Testis (tissue), 2 donors: ENCODE measurements at regions not wholly inside any gene's neighbourhood (a gene's known extent, or its start where the extent isn't known, plus 50 kb on each side); places are given as distances from the start of the nearest gene placed in this dataset.

Source experiments
- DNase-seq: peaks from one replicate; pipeline ENCODE4 v3.0.0-alpha.2; 2019
- H3K27ac ChIP-seq, 2 donors: fragments of 200-600 bp; sonication (generic); one replicate each; pipeline ENCODE4 v1.5.1; 2019
- H3K27me3 ChIP-seq: fragments of 200-600 bp; sonication (generic); one replicate; pipeline ENCODE4 v1.5.1; 2019
- H3K36me3 ChIP-seq: fragments of 200-600 bp; sonication (generic); one replicate; pipeline ENCODE4 v1.5.1; 2017; ENCODE audit warnings: low read depth; ENCODE audit errors: missing control alignments
- H3K4me1 ChIP-seq: fragments of 200-600 bp; sonication (generic); one replicate; pipeline ENCODE4 v1.5.1; 2019
- H3K4me3 ChIP-seq, 2 donors: fragments of 200-600 bp; sonication (generic); one replicate each; pipeline ENCODE4 v1.5.1; 2017 to 2019
- H3K9me3 ChIP-seq: fragments of 200-600 bp; sonication (generic); one replicate; pipeline ENCODE4 v1.5.1; 2017
- POLR2A ChIP-seq: fragments of 450-650 bp; IDR thresholded peaks from one replicate; pipeline ENCODE4 v1.6.1; 2017; ENCODE audit warnings: antibody characterized with exemption, mild to moderate bottlenecking, moderate library complexity
- WGBS, 2 donors: methylation state at CpG; one replicate each; pipeline ENCODE4 v1.1.5; 2018; 5-methylcytosine and 5-hydroxymethylcytosine counted together
- intact Hi-C: fragments of 100-400 bp; cut with DNase I; formaldehyde crosslinking; loops from one replicate; pipeline ENCODE4 v1.15.1; 2023; ENCODE audit warnings: low total_unique reads
- TF ChIP-seq, protein P1 (sequence below), 3 experiments: fragments of 450-650 bp in 2 of 3; fragments of 200-600 bp in 1 of 3; sonication (generic) in 1 of 3; IDR thresholded peaks; one replicate each; pipeline ENCODE4 v1.5.1; 2016 to 2019; ENCODE audit warnings: antibody characterized with exemption in 3 of 3, mild to moderate bottlenecking in 2 of 3, moderate library complexity in 1 of 3

DNA sequence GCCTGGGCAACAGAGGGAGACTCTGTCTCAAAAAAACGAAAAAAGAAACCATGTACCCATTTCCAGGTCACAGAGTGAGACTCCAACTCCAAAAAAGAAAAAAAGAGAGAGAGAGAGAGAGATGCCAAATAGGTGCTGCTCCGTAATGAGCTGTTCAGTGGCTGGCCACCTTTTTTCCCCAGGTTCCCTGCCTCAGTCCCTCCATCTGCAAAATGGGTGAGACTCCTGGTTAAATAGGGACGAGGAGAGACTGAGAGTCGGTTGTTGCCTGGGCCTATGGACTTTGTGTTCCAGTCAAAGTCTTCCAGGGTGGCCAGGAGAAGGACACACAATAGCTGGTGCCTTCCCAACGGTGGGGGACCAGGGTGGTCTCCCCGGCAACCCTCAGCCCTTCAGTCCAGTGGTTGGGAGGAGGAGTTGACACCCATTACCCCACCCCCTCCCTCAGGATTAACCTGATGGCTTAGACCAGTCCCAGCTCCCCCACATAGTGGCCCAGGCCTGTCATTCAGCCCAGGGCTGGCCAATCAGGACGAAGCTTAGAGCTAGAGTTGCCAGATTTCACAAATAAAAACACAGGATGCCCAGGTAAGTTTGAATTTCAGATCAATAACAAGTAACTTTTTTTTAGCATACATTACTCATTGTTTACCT, 258.2 kb downstream of the PARN start:
- Histone ChIP-seq H3K36me3 (no peaks in the 10 kb centered on the region), H3K4me3 (no peak overlapping the region), H3K4me1 (no peaks in the 10 kb centered on the region), H3K9me3 (no peaks in the 10 kb centered on the region), H3K27me3 (no peaks in the 10 kb centered on the region), H3K27ac (no peak overlapping the region)
- intact Hi-C loops = no loop called here
- WGBS, 2 donors = 61 to 70% methylated on average over 5 to 7 of the region's 7 CpGs
- TF ChIP-seq POLR2A = no peak
- TF ChIP-seq, protein P1, sequence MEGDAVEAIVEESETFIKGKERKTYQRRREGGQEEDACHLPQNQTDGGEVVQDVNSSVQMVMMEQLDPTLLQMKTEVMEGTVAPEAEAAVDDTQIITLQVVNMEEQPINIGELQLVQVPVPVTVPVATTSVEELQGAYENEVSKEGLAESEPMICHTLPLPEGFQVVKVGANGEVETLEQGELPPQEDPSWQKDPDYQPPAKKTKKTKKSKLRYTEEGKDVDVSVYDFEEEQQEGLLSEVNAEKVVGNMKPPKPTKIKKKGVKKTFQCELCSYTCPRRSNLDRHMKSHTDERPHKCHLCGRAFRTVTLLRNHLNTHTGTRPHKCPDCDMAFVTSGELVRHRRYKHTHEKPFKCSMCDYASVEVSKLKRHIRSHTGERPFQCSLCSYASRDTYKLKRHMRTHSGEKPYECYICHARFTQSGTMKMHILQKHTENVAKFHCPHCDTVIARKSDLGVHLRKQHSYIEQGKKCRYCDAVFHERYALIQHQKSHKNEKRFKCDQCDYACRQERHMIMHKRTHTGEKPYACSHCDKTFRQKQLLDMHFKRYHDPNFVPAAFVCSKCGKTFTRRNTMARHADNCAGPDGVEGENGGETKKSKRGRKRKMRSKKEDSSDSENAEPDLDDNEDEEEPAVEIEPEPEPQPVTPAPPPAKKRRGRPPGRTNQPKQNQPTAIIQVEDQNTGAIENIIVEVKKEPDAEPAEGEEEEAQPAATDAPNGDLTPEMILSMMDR (IDR thresholded peaks at IDR 0.05) = no peak
- no peak for DNase-seq

DNA sequence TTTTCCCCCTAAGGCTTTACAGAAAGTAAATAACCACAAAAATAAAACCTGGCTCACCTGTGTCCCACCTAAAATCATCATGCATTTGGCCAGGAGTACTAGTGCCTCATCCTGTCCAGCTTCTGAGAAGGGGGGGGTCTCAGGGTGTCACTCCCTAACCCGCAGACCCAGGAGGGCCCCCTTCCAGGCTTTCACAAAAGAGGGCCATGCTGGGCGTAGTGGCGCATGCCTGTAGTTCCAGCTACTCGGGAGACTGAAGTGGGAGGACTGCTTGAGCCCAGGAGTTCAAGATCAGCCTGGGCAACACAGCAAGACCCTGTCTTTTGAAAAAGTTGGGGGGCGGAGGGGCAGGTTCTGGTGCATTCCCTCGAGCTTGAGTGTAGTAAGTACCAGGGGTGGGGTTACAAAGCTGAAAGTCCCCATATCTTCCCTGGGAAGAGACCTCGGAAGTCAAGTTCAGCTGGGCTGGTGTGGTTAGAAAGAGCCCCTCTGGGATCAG, 259.3 kb downstream of the PARN start:
- TF ChIP-seq POLR2A = no peak
- TF ChIP-seq, protein P1 (IDR thresholded peaks at IDR 0.05) = no peak
- H3K9me3 ChIP-seq = no peaks in the 10 kb centered on the region
- no peak for DNase-seq
- H3K4me3 ChIP-seq = no peak overlapping the region
- no peaks in the 10 kb centered on the region for H3K36me3 ChIP-seq
- intact Hi-C loops = no loop called here
- H3K4me1 ChIP-seq = no peaks in the 10 kb centered on the region
- 63 to 67% methylated on average over 3 to 7 of the region's 7 CpGs for WGBS, 2 donors
- H3K27ac ChIP-seq = no peak overlapping the region
- H3K27me3 ChIP-seq = no peaks in the 10 kb centered on the region

DNA sequence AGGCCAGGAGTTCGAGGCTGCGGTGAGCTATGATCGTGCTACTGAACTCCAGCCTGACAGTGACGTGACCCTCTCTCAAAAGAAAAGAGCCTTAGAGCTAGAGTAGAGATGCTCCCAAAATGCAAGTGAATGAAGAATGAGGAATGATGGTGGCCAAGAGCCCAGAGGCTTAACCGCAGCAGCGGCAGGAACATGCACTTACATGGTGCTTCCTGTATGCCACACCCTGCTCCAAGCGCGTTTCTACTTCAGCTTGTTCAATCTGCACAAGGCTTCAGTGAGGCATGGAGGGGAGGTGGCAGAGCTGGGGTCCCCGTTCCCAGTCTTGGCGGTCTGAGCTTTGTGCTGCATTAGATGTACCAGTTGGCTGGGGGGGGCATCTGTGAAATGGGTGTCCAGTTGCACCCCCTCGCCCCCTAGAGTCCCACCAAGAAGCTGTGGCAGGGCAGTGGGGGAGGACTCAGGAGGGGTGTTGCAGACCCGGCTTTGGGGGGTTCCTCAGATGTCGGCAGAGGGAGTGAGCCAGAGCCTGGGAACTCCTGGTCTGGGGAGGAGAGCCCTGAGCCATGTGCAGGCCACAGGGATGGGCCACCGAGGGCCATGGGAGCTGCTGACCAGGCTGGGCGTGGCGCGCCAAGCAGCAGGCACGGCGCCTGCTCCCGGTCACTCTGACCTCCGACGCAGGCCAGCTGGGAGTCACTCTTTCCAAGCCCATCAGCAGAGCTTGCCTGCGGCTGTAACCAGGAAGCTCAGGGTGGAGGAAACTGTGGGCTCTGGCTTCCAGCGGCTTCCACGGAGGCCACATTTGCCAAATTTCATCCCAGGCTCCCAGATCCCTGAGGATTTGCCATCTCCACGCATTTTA, 260.1 kb downstream of the PARN start:
- Histone ChIP-seq H3K36me3 (no peaks in the 10 kb centered on the region), H3K27me3 (no peaks in the 10 kb centered on the region), H3K4me3 (no peak overlapping the region), H3K4me1 (no peaks in the 10 kb centered on the region), H3K27ac (no peak overlapping the region), H3K9me3 (no peaks in the 10 kb centered on the region)
- TF ChIP-seq, protein P1 (IDR thresholded peaks at IDR 0.05) = no peak
- TF ChIP-seq POLR2A = no peak
- WGBS, 2 donors = 69 to 73% methylated on average over 24 to 26 of the region's 26 CpGs
- intact Hi-C loops = no loop called here
- DNase-seq = peak; percentile 23

DNA sequence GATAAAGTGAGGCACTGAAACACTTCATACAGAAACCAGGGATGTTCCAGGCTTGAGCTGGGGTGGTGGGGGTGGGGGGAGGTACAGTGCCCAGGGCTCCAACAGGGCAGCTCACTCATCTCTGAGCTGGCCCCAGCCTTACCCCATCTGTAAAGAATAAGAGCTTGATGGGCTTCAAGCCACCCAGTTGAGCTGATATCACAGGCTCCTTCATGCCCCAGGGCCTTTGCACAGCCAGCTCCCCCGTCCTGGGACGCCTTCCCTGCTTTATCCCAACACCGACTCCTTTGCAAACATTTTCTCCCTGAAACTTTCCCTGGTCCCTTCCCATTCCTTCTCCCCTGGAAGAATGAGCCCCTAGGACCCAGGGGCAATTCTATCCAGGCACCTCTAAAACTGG, 261.7 kb downstream of the PARN start:
- Histone ChIP-seq H3K27ac (no peak overlapping the region), H3K27me3 (no peaks in the 10 kb centered on the region), H3K4me3 (no peak overlapping the region), H3K9me3 (no peaks in the 10 kb centered on the region), H3K4me1 (no peaks in the 10 kb centered on the region), H3K36me3 (no peaks in the 10 kb centered on the region)
- WGBS, 2 donors = 87 to 91% methylated on average over 3 of the region's 3 CpGs
- intact Hi-C loops = no loop called here
- DNase-seq = no peak
- TF ChIP-seq, protein P1 (IDR thresholded peaks at IDR 0.05) = no peak
- TF ChIP-seq POLR2A = no peak
